ENCODE measurements at regions not wholly inside any gene's neighbourhood (a gene's known extent, or its start where the extent isn't known, plus 50 kb on each side); places are given as distances from the start of the nearest gene placed in this dataset.

DNA sequence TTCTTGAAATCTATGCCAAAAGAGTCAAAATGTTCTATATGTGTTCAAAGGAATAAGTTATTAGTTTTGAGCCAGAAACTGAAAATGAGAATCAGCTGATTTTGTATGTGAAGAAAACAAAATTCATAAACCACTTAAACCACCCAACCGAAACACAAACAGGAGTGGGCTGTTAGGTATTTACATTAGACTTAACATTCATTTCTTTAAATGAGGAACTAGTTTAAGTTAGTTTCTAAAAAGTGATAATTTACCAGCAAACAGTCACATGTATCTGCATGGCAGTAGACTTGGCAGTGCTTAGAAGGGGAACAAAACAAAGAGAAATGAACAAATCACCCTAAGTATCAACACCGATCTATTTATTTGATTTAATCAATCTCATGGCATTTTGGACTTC, 128.0 kb downstream of the GMNC start:
- WGBS (ENCODE audit: insufficient coverage) = no CpG with 5 or more reads among the region's 2 CpGs

GRCh38 chr3:190733591-190734146, 128.8 kb downstream of the GMNC start:
- Histone ChIP-seq H3K27me3 (replicated peaks in 1 of 4; ENCODE audit: control extremely low read depth in 1 of 4, control insufficient read depth in 3 of 4, insufficient read depth in 4 of 4, low read length in 3 of 4) (no peaks in the 10 kb centered on the region), H3K4me2 (replicated peaks; ENCODE audit: low read depth, low read length, poor library complexity, severe bottlenecking) (no peak overlapping the region), H3K4me1 (ENCODE audit: control insufficient read depth in 2 of 2, insufficient read depth in 2 of 2, low read length in 2 of 2) (no peaks in the 10 kb centered on the region), H3K9ac (ENCODE audit: low read length) (no peak overlapping the region), H4K20me1 (ENCODE audit: control insufficient read depth, insufficient read depth, low read length, poor library complexity, severe bottlenecking) (no peaks in the 10 kb centered on the region), H3K4me3 (ENCODE audit: control extremely low read depth in 1 of 5, extremely low read depth in 1 of 5, insufficient read depth in 1 of 5, low read depth in 2 of 5, low read length in 4 of 5) (no peak overlapping the region), H3K9me3 (ENCODE audit: control extremely low read depth in 1 of 3, control insufficient read depth in 2 of 3, insufficient read depth in 1 of 3, low read length in 2 of 3) (no peaks in the 10 kb centered on the region), H2AFZ (ENCODE audit: insufficient read depth, low read depth, low read length, poor library complexity, severe bottlenecking) (no peak overlapping the region), H3K79me2 (ENCODE audit: control insufficient read depth, insufficient read depth, low read length) (no peaks in the 10 kb centered on the region), H3K36me3 (replicated peaks in 1 of 2; ENCODE audit: control extremely low read depth in 1 of 2, control insufficient read depth in 1 of 2, extremely low read depth in 1 of 2, insufficient read depth in 2 of 2, low read length in 1 of 2) (no peaks in the 10 kb centered on the region), H3K27ac (ENCODE audit: low read length in 2 of 2) (no peak overlapping the region)
- no peak overlapping the region for H3K27ac Mint-ChIP-seq
- peaks cover 3% of the 10 kb centered on the region for H3K4me1 Mint-ChIP-seq
- DNase-seq = no peak
- no peaks in the 10 kb centered on the region for H3K27me3 Mint-ChIP-seq
- ChIA-PET CTCF (no interaction called here), POLR2A (no interaction called here)
- WGBS (ENCODE audit: insufficient coverage) = no CpG with 5 or more reads among the region's 1 CpG
- H3K4me3 Mint-ChIP-seq = no peak overlapping the region
- H3K9me3 Mint-ChIP-seq (ENCODE audit: insufficient read depth) = no peaks in the 10 kb centered on the region
- intact Hi-C loops (cut with micrococcal nuclease) = no loop called here
- ATAC-seq (ENCODE audit: low read depth) = no peak
- TF ChIP-seq EZH2 (IDR thresholded peaks at IDR 0.05; ENCODE audit: borderline replicate concordance, insufficient read depth, low read depth, low read length, poor library complexity, severe bottlenecking) (no peak), CTCF (IDR thresholded peaks at IDR 0.05) (no peak)

More for the DNA sequence above, 128.0 kb downstream of the GMNC start:
- H3K9me3 ChIP-seq (ENCODE audit: control extremely low read depth in 1 of 3, control insufficient read depth in 2 of 3, insufficient read depth in 1 of 3, low read length in 2 of 3) = no peaks in the 10 kb centered on the region
- H4K20me1 ChIP-seq (ENCODE audit: control insufficient read depth, insufficient read depth, low read length, poor library complexity, severe bottlenecking) = no peaks in the 10 kb centered on the region
- H3K4me1 Mint-ChIP-seq = peaks cover 3% of the 10 kb centered on the region
- no peak overlapping the region for H2AFZ ChIP-seq (ENCODE audit: insufficient read depth, low read depth, low read length, poor library complexity, severe bottlenecking)
- H3K4me3 ChIP-seq (ENCODE audit: control extremely low read depth in 1 of 5, extremely low read depth in 1 of 5, insufficient read depth in 1 of 5, low read depth in 2 of 5, low read length in 4 of 5) = no peak overlapping the region
- ATAC-seq (ENCODE audit: low read depth) = no peak
- no peaks in the 10 kb centered on the region for H3K4me1 ChIP-seq (ENCODE audit: control insufficient read depth in 2 of 2, insufficient read depth in 2 of 2, low read length in 2 of 2)
- no peak overlapping the region for H3K4me3 Mint-ChIP-seq
- H3K27me3 Mint-ChIP-seq = no peaks in the 10 kb centered on the region
- H3K27ac Mint-ChIP-seq = no peak overlapping the region
- no peaks in the 10 kb centered on the region for H3K9me3 Mint-ChIP-seq (ENCODE audit: insufficient read depth)
- no peak overlapping the region for H3K27ac ChIP-seq (ENCODE audit: low read length in 2 of 2)
- no peak overlapping the region for H3K9ac ChIP-seq (ENCODE audit: low read length)
- TF ChIP-seq EZH2 (IDR thresholded peaks at IDR 0.05; ENCODE audit: borderline replicate concordance, insufficient read depth, low read depth, low read length, poor library complexity, severe bottlenecking) = no peak
- TF ChIP-seq CTCF (IDR thresholded peaks at IDR 0.05) = no peak
- DNase-seq = no peak
- ChIA-PET CTCF (no interaction called here), POLR2A (no interaction called here)
- H3K27me3 ChIP-seq (replicated peaks in 1 of 4; ENCODE audit: control extremely low read depth in 1 of 4, control insufficient read depth in 3 of 4, insufficient read depth in 4 of 4, low read length in 3 of 4) = no peaks in the 10 kb centered on the region
- intact Hi-C loops (cut with micrococcal nuclease) = no loop called here
- H3K36me3 ChIP-seq (replicated peaks in 1 of 2; ENCODE audit: control extremely low read depth in 1 of 2, control insufficient read depth in 1 of 2, extremely low read depth in 1 of 2, insufficient read depth in 2 of 2, low read length in 1 of 2) = no peaks in the 10 kb centered on the region
- no peak overlapping the region for H3K4me2 ChIP-seq (replicated peaks; ENCODE audit: low read depth, low read length, poor library complexity, severe bottlenecking)
- no peaks in the 10 kb centered on the region for H3K79me2 ChIP-seq (ENCODE audit: control insufficient read depth, insufficient read depth, low read length)
